GM23338 (cell line): ENCODE measurements at regions not wholly inside any gene's neighbourhood (a gene's known extent, or its start where the extent isn't known, plus 50 kb on each side); places are given as distances from the start of the nearest gene placed in this dataset.

Source experiments
- ATAC-seq: fragments of 200-7000 bp; cut with Tn5 transposase; 3 replicates; pipeline ENCODE4 v1.9.1; 2020
- DNase-seq: peaks from one replicate; pipeline ENCODE4 v3.0.0-alpha.2; 2015; ENCODE audit warnings: low spot score
- H2AFZ ChIP-seq: fragments of 200-600 bp; sonication (generic); 2 replicates; pipeline ENCODE4 v1.8.0; 2016; ENCODE audit warnings: antibody characterized with exemption, mild to moderate bottlenecking, moderate library complexity
- H3F3A ChIP-seq: fragments of 200-600 bp; sonication (generic); replicated peaks from 2 replicates; pipeline ENCODE4 v1.8.0; 2017; ENCODE audit warnings: antibody characterized with exemption, mixed run types, low read depth
- H3K27ac ChIP-seq: fragments of 200-600 bp; sonication (generic); 2 replicates; pipeline ENCODE4 v1.6.1; 2016; ENCODE audit warnings: low read depth
- H3K27me3 ChIP-seq: fragments of 200-600 bp; sonication (generic); 2 replicates; pipeline ENCODE4 v1.8.0; 2016; ENCODE audit warnings: mild to moderate bottlenecking, mixed run types, moderate library complexity; ENCODE audit not compliant: insufficient read depth
- H3K36me3 ChIP-seq: fragments of 200-600 bp; sonication (generic); 2 replicates; pipeline ENCODE4 v1.8.0; 2016; ENCODE audit warnings: mild to moderate bottlenecking; ENCODE audit not compliant: insufficient read depth
- H3K4me1 ChIP-seq: fragments of 200-600 bp; sonication (generic); 2 replicates; pipeline ENCODE4 v1.8.0; 2016; ENCODE audit warnings: mild to moderate bottlenecking, moderate library complexity; ENCODE audit not compliant: insufficient read depth
- H3K4me2 ChIP-seq: fragments of 200-600 bp; sonication (generic); 2 replicates; pipeline ENCODE4 v1.7.1; 2017; ENCODE audit warnings: mixed run types
- H3K4me3 ChIP-seq: fragments of 200-600 bp; sonication (generic); 2 replicates; pipeline ENCODE4 v1.6.1; 2016; ENCODE audit warnings: mixed run types
- H3K79me2 ChIP-seq: fragments of 200-600 bp; sonication (generic); replicated peaks from 2 replicates; pipeline ENCODE4 v1.8.0; 2017; ENCODE audit warnings: mild to moderate bottlenecking; ENCODE audit not compliant: insufficient read depth
- H3K9me2 ChIP-seq: fragments of 200-600 bp; sonication (generic); 2 replicates; pipeline ENCODE4 v1.8.0; 2017; ENCODE audit not compliant: insufficient read depth
- H4K20me1 ChIP-seq: fragments of 200-600 bp; sonication (generic); replicated peaks from 2 replicates; pipeline ENCODE4 v1.8.0; 2017; ENCODE audit warnings: mild to moderate bottlenecking; ENCODE audit not compliant: insufficient read depth
- H3K27ac Mint-ChIP-seq: 2 replicates; pipeline ENCODE4 v1.8.0; 2020; ENCODE audit warnings: inconsistent platforms, mild to moderate bottlenecking, moderate library complexity, mixed read lengths
- H3K27me3 Mint-ChIP-seq: 3 replicates; pipeline ENCODE4 v1.8.0; 2022; ENCODE audit warnings: low read depth, mild to moderate bottlenecking, moderate library complexity, mixed read lengths, inconsistent platforms; ENCODE audit not compliant: insufficient read depth, poor library complexity
- H3K36me3 Mint-ChIP-seq: 3 replicates; pipeline ENCODE4 v1.8.0; 2021; ENCODE audit warnings: low read depth, mild to moderate bottlenecking, inconsistent platforms, moderate library complexity, mixed read lengths
- H3K4me1 Mint-ChIP-seq: 3 replicates; pipeline ENCODE4 v1.8.0; 2020; ENCODE audit warnings: mild to moderate bottlenecking, inconsistent platforms, mixed read lengths
- H3K4me3 Mint-ChIP-seq: 3 replicates; pipeline ENCODE4 v1.8.0; 2021; ENCODE audit warnings: moderate library complexity, mild to moderate bottlenecking, inconsistent platforms, mixed read lengths
- H3K9me3 Mint-ChIP-seq: 3 replicates; pipeline ENCODE4 v1.8.0; 2020; ENCODE audit warnings: moderate library complexity, mild to moderate bottlenecking, inconsistent platforms, mixed read lengths
- CREB1 ChIP-seq: fragments of 250-450 bp; sonication (Bioruptor Pico); IDR thresholded peaks from 2 replicates; pipeline ENCODE4 v1.5.0; 2020; ENCODE audit warnings: low read depth, mild to moderate bottlenecking, moderate library complexity
- CTCF ChIP-seq, 2 experiments: fragments of 200-600 bp in 1 of 2; sonication (generic) in 1 of 2; conservative IDR thresholded peaks; 2 replicates each; pipeline versions ENCODE4 v1.5.1 to v1.6.1; 2016 to 2017; ENCODE audit warnings: antibody characterized with exemption in 2 of 2, low read depth in 2 of 2, mild to moderate bottlenecking in 2 of 2, moderate library complexity in 1 of 2
- ETS1 ChIP-seq: IDR thresholded peaks from 2 replicates; pipeline ENCODE4 v1.6.1; 2016; ENCODE audit warnings: antibody characterized with exemption
- EZH2 ChIP-seq: fragments of 200-600 bp; sonication (generic); IDR thresholded peaks from one replicate; pipeline ENCODE4 v1.8.0; 2017; ENCODE audit warnings: antibody characterized with exemption, mild to moderate bottlenecking, low read depth; ENCODE audit not compliant: unreplicated experiment
- EZH2phosphoT487 ChIP-seq: fragments of 200-600 bp; sonication (generic); IDR thresholded peaks from one replicate; pipeline ENCODE4 v1.8.1; 2018; ENCODE audit warnings: antibody characterized with exemption; ENCODE audit not compliant: unreplicated experiment
- JUNB ChIP-seq: IDR thresholded peaks from one replicate; pipeline ENCODE4 v1.6.1; 2016; ENCODE audit warnings: antibody characterized with exemption; ENCODE audit not compliant: unreplicated experiment
- NANOG ChIP-seq: IDR thresholded peaks from 2 replicates; pipeline ENCODE4 v1.6.1; 2016; ENCODE audit warnings: antibody characterized with exemption, borderline replicate concordance
- POLR2AphosphoS5 ChIP-seq: IDR thresholded peaks from 2 replicates; pipeline ENCODE4 v1.6.1; 2016; ENCODE audit warnings: antibody characterized with exemption, low read depth
- STAT1 ChIP-seq: IDR thresholded peaks from one replicate; pipeline ENCODE4 v1.6.1; 2016; ENCODE audit warnings: antibody characterized with exemption; ENCODE audit not compliant: unreplicated experiment
- ZNF114 ChIP-seq: fragments of 250-450 bp; sonication (Bioruptor Pico); IDR thresholded peaks from 2 replicates; pipeline ENCODE4 v1.5.0; 2020; ENCODE audit warnings: mild to moderate bottlenecking, moderate library complexity
- ZNF331 ChIP-seq: fragments of 250-450 bp; sonication (Bioruptor Pico); IDR thresholded peaks from 2 replicates; pipeline ENCODE4 v1.5.0; 2020; ENCODE audit warnings: low read depth, mild to moderate bottlenecking, moderate library complexity
- ZNF462 ChIP-seq: fragments of 250-450 bp; sonication (Bioruptor Pico); IDR thresholded peaks from 2 replicates; pipeline ENCODE4 v1.5.0; 2020; ENCODE audit warnings: mild to moderate bottlenecking, moderate library complexity

- no peak for DNase-seq
- Histone ChIP-seq H3K79me2 (no peaks in the 10 kb centered on the region), H3K4me1 (no peaks in the 10 kb centered on the region), H3K27ac (no peak overlapping the region), H3K27me3 (no peaks in the 10 kb centered on the region), H3K9me2 (no peaks in the 10 kb centered on the region), H3K4me2 (no peak overlapping the region), H3K36me3 (no peaks in the 10 kb centered on the region), H3F3A (no peaks in the 10 kb centered on the region), H3K4me3 (no peak overlapping the region), H4K20me1 (no peaks in the 10 kb centered on the region), H2AFZ (no peak overlapping the region)
- TF ChIP-seq CREB1 (CRISPR knock-in tag) (no peak), ETS1 (no peak), ZNF462 (CRISPR knock-in tag) (no peak), EZH2phosphoT487 (no peak), STAT1 (no peak), EZH2 (no peak), CTCF (conservative IDR thresholded peaks at IDR 0.05; ENCODE audit: low read depth in 2 of 2) (no peak), POLR2AphosphoS5 (no peak), NANOG (no peak), ZNF331 (CRISPR knock-in tag) (no peak), ZNF114 (CRISPR knock-in tag) (no peak), JUNB (no peak)
- no peaks in the 10 kb centered on the region; the same call in 2 of the 3 replicates for H3K4me1 Mint-ChIP-seq
- no peak overlapping the region for H3K27ac Mint-ChIP-seq
- H3K9me3 Mint-ChIP-seq, result peaks cover 63% of the 10 kb centered on the region
- no peak overlapping the region for H3K4me3 Mint-ChIP-seq
- ATAC-seq, result no peak
- peaks cover 9% of the 10 kb centered on the region; the same call in 1 of the 3 replicates for H3K36me3 Mint-ChIP-seq
- no peaks in the 10 kb centered on the region for H3K27me3 Mint-ChIP-seq
Observed at GRCh38 chr2:6434438-6434837, 431.3 kb downstream of the CMPK2 start.
